ENCODE measurements at regions not wholly inside any gene's neighbourhood (a gene's known extent, or its start where the extent isn't known, plus 50 kb on each side); places are given as distances from the start of the nearest gene placed in this dataset.

GRCh38 chr5:6845856-6846255 is 132.6 kb downstream of the TENT4A start:
- TF ChIP-seq CTCF (IDR thresholded peaks at IDR 0.05) (no peak), EZH2 (IDR thresholded peaks at IDR 0.05; ENCODE audit: borderline replicate concordance, insufficient read depth, low read depth, low read length, poor library complexity, severe bottlenecking) (no peak)
